HEK293T (cell line): ENCODE measurements at regions not wholly inside any gene's neighbourhood (a gene's known extent, or its start where the extent isn't known, plus 50 kb on each side); places are given as distances from the start of the nearest gene placed in this dataset.

Experiments
- ARNT ChIP-seq: fragments of 450-650 bp; IDR thresholded peaks from 2 replicates; pipeline ENCODE4 v1.6.1; 2017; ENCODE audit warnings: mild to moderate bottlenecking
- BHLHE40 ChIP-seq: fragments of 450-650 bp; IDR thresholded peaks from 2 replicates; pipeline ENCODE4 v1.6.1; 2016; ENCODE audit warnings: mild to moderate bottlenecking, moderate library complexity, borderline replicate concordance
- FOXA1 ChIP-seq: fragments of 450-650 bp; IDR thresholded peaks from 2 replicates; pipeline ENCODE4 v1.6.1; 2016; ENCODE audit warnings: mild to moderate bottlenecking
- FOXM1 ChIP-seq: fragments of 450-650 bp; IDR thresholded peaks from 2 replicates; pipeline ENCODE4 v1.6.1; 2017; ENCODE audit warnings: mild to moderate bottlenecking, borderline replicate concordance
- LEF1 ChIP-seq: fragments of 450-650 bp; IDR thresholded peaks from 2 replicates; pipeline ENCODE4 v1.6.1; 2017; ENCODE audit warnings: mild to moderate bottlenecking, borderline replicate concordance
- SP1 ChIP-seq: fragments of 450-650 bp; IDR thresholded peaks from 2 replicates; pipeline ENCODE4 v1.6.1; 2017
- ZNF384 ChIP-seq: fragments of 450-650 bp; IDR thresholded peaks from 2 replicates; pipeline ENCODE4 v1.6.1; 2016
- TF ChIP-seq, protein P1 (sequence below): fragments of 450-650 bp; IDR thresholded peaks from 2 replicates; pipeline ENCODE4 v1.6.1; 2016

DNA sequence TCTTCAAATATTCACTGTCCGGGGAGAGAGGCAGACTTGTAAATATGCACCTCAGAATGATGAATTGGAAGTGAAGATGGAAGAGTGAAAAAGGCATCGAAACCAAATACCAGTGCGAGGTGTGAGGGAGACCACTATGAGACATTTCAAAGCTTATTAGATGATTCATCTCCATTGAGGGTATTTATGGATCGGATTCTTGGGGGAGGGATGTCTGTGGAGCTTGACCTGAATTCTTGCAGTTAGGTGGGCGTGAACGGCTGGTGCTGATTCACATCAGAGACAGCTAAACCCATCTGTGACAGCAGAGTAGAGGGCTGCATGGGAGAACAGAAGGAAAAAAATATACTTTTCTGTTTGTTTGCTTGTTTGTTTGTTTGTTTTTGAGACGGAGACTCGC, 677.2 kb downstream of the AACS start:
- no peak for TF ChIP-seq ZNF384
- TF ChIP-seq FOXM1 = no peak
- TF ChIP-seq FOXA1 = no peak
- no peak for TF ChIP-seq ARNT
- TF ChIP-seq, protein P1, sequence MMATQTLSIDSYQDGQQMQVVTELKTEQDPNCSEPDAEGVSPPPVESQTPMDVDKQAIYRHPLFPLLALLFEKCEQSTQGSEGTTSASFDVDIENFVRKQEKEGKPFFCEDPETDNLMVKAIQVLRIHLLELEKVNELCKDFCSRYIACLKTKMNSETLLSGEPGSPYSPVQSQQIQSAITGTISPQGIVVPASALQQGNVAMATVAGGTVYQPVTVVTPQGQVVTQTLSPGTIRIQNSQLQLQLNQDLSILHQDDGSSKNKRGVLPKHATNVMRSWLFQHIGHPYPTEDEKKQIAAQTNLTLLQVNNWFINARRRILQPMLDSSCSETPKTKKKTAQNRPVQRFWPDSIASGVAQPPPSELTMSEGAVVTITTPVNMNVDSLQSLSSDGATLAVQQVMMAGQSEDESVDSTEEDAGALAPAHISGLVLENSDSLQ = no peak
- TF ChIP-seq SP1 = no peak
- no peak for TF ChIP-seq LEF1
- no peak for TF ChIP-seq BHLHE40
